ENCODE measurements at regions not wholly inside any gene's neighbourhood (a gene's known extent, or its start where the extent isn't known, plus 50 kb on each side); places are given as distances from the start of the nearest gene placed in this dataset.
A peak's percentile ranks its signal among the peaks of the same experiment; 100 is the strongest.

GRCh38 chr11:104338186-104338585 is 174.2 kb upstream of the PDGFD start:
- DNase-seq (ENCODE audit: low read depth) = no peak

- DNase-seq (ENCODE audit: low read depth) = no peak
Measured at GRCh38 chr11:104337273-104337672, 173.3 kb upstream of the PDGFD start.

GRCh38 chr11:104333977-104334376 is 170.0 kb upstream of the PDGFD start:
- DNase-seq (ENCODE audit: low read depth) = no peak

- DNase-seq (ENCODE audit: low read depth) = no peak
Measured at GRCh38 chr11:104332110-104332509, 168.2 kb upstream of the PDGFD start.

GRCh38 chr11:104329078-104329665 is 165.2 kb upstream of the PDGFD start:
- DNase-seq (ENCODE audit: low read depth) = no peak

- no peak for DNase-seq (ENCODE audit: low read depth)
Measured at GRCh38 chr11:104328512-104328907, 164.6 kb upstream of the PDGFD start.

- peak; percentile 1 for DNase-seq (ENCODE audit: low read depth)
Measured at GRCh38 chr11:104327861-104328511, 164.0 kb upstream of the PDGFD start.

GRCh38 chr11:104325093-104325492 is 161.1 kb upstream of the PDGFD start:
- DNase-seq (ENCODE audit: low read depth) = no peak

- DNase-seq (ENCODE audit: low read depth) = no peak
Measured at GRCh38 chr11:104324276-104324675, 160.3 kb upstream of the PDGFD start.

- no peak for DNase-seq (ENCODE audit: low read depth)
Measured at GRCh38 chr11:104323841-104324240, 159.9 kb upstream of the PDGFD start.

- no peak for DNase-seq (ENCODE audit: low read depth)
Measured at GRCh38 chr11:104322696-104323095, 158.7 kb upstream of the PDGFD start.

- DNase-seq (ENCODE audit: low read depth) = no peak
Measured at GRCh38 chr11:104320956-104321355, 157.0 kb upstream of the PDGFD start.

GRCh38 chr11:104320097-104320496 is 156.2 kb upstream of the PDGFD start:
- DNase-seq (ENCODE audit: low read depth) = peak; percentile 1

- DNase-seq (ENCODE audit: low read depth) = no peak
Measured at GRCh38 chr11:104319396-104319795, 155.4 kb upstream of the PDGFD start.

- no peak for DNase-seq (ENCODE audit: low read depth)
Measured at GRCh38 chr11:104306862-104307474, 143.0 kb upstream of the PDGFD start.

- no peak for DNase-seq (ENCODE audit: low read depth)
Measured at GRCh38 chr11:104301776-104302175, 137.8 kb upstream of the PDGFD start.

- DNase-seq (ENCODE audit: low read depth) = no peak
Measured at GRCh38 chr11:104291646-104292045, 127.7 kb upstream of the PDGFD start.

GRCh38 chr11:104286129-104286528 is 122.2 kb upstream of the PDGFD start:
- DNase-seq (ENCODE audit: low read depth) = peak; percentile 1

GRCh38 chr11:104279587-104279986 is 115.6 kb upstream of the PDGFD start:
- no peak for DNase-seq (ENCODE audit: low read depth)

GRCh38 chr11:104275992-104276391 is 112.0 kb upstream of the PDGFD start:
- DNase-seq (ENCODE audit: low read depth) = no peak

GRCh38 chr11:104260456-104260855 is 96.5 kb upstream of the PDGFD start:
- no peak for DNase-seq (ENCODE audit: low read depth)

GRCh38 chr11:104259121-104259610 is 95.2 kb upstream of the PDGFD start:
- DNase-seq (ENCODE audit: low read depth) = no peak

GRCh38 chr11:104256525-104256924 is 92.6 kb upstream of the PDGFD start:
- no peak for DNase-seq (ENCODE audit: low read depth)
